ENCODE measurements at regions not wholly inside any gene's neighbourhood (a gene's known extent, or its start where the extent isn't known, plus 50 kb on each side); places are given as distances from the start of the nearest gene placed in this dataset.
"Not testable (repeated sequence)": the region's sequence is repeated elsewhere in the genome, so short reads cannot be mapped to it uniquely, and the experiment has no call there.

DNA sequence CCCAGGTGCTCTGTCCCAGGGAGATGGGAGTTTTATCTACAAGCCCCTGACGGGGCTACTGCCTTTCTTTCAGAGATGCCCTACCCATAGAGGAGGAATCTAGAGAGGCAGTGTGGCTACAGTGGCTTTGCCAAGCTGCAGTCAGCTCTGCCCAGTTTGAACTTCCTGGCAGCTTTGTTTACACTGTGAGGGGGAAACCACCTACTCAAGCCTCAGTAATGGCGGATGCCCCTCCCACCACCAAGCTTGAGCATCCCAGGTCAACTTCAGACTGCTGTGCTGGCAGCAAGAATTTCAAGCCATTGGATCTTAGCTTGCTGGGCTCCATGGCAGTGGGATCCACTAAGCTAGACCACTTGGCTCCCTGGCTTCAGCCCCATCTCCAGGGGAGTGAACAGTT is 53.1 kb upstream of the TMEM252 start:
- not testable (repeated sequence) for DNase-seq (ENCODE audit: low spot score)

DNA sequence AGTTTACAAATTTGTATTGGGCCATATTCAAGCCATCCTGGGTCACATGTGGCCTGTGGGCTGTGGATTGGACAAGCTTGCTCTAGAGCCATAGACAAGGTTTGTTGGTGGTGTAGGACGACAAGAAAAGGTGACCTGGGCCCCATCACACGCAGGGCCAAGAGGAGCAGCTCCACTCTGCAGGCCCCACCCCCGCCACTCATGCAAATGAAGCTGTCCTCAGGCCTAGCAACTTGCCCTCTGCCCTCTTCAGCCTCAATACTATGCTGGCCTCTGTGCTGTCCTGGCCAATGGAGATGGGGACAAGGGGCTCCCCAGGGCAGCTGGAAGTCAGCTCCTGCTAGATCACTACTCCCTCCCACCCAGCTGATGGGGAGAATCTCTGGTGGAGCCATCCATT is 55.2 kb upstream of the TMEM252 start:
- DNase-seq (ENCODE audit: low spot score) = no peak

DNA sequence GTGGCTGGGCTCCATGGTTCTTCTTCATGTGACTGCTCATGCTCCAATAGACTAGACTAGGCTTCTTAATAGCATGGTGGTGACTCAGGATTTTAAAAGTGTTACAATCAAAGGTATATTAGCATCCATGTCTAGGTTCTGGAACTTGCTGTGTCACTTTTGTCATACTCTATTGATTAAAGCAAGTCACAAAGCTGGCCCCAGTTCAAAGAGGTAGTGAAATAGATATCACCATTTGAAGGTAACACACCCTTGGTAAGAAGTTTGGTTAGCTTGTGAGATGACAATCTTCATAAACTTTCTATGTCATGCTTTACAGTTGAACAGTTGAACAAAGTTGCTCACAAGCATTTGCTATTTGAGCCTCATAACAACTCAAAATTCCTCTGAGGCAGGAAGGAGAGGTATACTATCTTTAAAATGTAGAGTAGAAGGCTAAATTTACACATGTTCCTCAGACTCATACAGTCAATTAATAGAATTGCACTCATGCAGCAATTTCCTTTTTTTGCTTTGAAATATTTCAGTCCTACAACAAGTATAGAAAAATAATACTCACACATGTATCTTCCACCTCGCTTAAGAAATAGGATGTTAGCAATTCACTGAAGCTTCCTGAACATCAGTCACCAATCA is 56.8 kb upstream of the TMEM252 start:
- no peak for DNase-seq (ENCODE audit: low spot score)

DNA sequence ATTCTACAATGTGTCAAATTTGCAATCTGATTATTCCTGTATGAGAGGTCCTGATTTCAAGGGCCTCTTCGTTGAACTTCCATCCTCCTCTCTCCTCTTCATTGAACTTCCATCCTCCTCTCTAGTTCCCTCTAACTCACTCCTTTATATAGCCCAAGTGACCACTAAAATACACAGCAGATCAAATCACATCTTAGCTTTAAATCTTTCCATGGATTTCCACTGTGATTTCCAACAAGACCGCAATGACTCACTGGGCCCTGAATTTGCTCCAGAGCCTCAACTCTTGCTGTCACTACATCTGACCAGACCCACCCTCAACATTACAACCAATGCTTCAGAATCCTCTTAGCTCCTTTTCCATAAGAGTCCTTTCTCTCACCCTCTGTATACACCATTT is 59.1 kb upstream of the TMEM252 start:
- no peak for DNase-seq (ENCODE audit: low spot score)

DNA sequence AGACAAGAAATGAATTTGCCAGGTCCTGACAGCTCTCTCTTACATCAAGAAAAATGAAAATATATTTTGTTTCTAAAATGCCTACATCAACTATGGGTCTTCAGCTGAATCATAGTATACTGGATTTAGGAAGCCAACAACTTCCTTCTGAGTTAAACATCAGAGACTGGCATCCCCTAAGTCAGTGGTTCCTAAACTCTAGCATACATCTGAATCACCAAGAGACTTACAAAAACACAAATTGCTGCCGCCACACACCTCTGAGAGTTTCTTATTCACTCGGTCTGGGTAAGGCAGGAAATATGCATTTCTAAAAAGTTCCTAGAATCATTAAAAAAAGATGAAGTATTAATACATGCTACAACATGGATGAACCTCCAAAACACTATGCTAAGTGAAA is 60.4 kb upstream of the TMEM252 start:
- DNase-seq (ENCODE audit: low spot score) = no peak

DNA sequence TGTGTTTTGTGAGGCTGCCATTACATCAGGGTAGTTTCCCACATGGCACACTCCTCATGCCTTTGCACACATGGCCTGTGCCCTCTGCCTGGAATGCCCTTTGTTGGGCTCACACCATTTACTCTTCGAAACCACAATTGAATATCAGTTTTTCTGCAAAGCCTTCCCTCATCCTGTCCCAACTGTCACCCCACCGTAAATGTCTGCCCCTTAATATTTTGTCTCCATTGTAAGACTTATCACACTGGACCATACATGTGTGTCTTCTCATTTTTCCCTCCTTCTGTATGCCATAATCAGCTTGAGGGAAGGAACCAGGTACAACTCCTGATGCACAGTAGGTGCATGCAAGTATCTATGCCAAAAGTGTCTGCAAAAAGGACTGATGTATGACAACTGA is 62.7 kb upstream of the TMEM252 start:
- no peak for DNase-seq (ENCODE audit: low spot score)

DNA sequence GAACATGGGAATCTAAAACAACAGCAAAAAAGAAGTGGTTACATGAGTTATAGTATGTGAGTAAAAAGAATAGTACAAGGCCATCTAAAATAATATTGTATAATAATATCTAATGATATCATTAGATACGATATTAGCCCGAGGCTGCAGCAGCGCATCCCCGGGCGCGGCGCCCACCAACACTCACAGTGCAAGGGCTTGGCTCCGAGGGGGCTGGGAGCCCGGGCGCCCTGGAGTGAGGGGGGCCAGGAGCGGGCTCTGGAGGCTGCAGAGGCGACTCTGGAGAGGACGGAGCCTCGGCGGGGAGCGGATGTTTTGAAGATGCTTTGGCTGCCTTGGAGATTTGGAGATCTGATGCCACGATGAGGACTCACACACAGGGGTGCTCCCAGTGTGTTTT is 68.1 kb upstream of the TMEM252 start:
- DNase-seq (ENCODE audit: low spot score) = no peak

DNA sequence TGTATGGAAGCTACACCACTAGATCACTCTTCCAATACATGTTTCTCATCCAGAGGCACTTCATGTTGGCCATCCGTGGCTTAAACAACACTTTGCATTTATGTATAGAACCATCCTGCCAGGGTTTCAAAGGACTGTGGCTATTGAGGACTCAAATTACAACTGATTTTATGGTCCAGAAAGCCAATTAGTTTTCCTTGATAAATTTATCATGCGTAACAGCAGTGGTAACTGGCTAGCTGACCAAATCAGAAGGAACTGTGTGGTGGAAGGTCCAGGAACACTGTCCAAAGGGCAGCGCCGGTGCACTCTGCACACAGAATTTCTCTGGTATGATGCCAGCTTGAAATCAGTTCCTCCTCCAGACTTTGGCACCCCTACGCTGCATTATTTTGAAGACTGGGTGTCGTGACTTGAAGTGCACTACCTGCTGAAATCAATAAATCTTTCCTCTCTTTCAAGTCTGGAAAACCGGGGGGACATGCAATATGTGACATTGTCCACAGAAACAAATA is 69.3 kb upstream of the TMEM252 start:
- no peak for DNase-seq (ENCODE audit: low spot score)

DNA sequence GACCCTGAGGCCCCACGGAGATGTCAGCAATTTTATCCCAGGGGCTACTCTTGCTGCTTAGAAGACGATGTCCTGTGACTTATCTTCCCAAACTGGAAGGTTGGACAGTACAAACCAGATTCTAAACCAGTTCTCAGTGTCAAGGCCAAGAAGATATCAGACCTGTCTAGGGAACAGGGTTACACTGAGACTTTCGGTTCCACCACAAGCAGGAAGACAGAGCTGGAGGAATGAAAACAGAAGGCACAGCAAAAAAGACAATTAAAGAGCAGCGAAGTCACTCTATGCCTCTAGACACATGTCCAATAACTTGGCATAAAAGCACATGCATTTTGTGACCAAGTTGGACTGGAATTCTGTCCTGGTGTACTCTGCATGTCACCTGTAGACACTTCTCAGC is 73.4 kb upstream of the TMEM252 start:
- no peak for DNase-seq (ENCODE audit: low spot score)

DNA sequence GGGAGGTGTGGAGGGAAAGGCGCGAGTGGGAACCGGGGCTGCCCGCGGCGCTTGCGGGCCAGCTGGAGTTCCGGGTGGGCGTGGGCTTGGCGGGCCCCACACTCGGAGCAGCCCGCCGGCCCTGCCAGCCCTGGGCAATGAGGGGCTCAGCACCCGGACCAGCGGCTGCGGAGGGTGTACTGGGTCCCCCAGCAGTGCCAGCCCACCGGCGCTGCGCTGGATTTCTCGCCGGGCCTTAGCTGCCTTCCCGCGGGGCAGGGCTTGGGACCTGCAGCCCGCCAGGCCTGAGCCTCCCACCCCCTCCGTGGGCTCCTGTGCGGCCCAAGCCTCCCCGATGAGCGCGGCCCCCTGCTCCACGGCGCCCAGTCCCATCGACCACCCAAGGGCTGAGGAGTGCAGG is 76.3 kb upstream of the TMEM252 start:
- not testable (repeated sequence) for DNase-seq (ENCODE audit: low spot score)

DNA sequence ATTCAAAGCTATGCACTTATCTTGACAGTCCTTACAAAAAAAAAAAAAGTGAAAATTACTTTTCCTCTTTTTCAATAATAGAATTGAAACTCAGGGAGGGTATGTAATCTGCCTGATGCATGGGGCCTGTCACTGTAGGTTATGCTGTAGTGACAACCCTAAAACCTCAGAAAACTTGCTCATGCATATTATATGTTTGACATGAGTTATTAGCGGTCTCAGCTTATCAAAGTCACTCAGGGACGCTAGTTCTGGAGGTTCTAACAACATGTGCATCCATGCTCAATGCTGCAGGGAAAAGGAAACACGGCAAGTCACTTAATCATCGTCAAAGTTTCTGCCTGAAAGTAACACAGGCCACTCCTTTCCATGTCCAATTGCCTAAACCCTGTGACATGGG is 78.4 kb upstream of the TMEM252 start:
- DNase-seq (ENCODE audit: low spot score) = no peak

DNA sequence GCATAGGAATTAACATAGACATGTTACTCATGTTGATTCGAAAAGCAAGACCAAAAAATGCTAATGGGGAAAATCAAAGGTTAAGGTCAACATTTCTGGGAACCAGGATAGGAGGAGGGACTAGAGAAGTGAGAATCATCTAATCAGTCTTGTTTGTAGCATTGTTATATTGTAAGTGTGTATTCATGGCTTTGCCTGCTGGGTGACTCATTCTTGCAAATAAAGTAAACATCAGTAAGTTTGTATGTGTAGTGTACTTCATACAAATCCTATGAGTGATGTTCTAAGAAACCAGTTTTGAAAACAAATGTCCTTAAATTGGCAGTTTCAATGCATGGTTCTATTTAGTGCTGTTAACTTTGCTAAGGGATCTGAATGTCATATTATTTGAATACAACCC is 79.0 kb upstream of the TMEM252 start:
- no peak for DNase-seq (ENCODE audit: low spot score)

DNA sequence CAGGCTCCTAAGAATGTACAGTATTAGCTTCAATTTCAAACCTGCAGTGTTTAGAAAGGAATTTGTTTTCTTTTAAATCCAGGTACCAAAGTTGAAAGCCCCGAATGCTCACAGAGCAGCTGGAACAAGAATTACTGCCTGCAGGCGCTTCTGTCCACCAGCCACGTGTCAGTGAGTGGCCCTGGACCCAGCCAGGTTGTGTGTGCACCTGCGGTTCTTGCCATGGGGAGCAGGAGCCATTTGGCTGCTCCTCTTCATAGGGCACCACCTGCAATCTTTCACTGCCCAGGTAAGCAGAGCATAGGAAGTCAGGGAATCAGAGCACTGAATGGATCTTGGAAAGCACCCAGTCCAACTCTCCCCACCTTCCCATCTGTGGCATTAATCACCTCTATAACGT is 79.5 kb upstream of the PIP5K1B start:
- no peak for DNase-seq (ENCODE audit: low spot score)

DNA sequence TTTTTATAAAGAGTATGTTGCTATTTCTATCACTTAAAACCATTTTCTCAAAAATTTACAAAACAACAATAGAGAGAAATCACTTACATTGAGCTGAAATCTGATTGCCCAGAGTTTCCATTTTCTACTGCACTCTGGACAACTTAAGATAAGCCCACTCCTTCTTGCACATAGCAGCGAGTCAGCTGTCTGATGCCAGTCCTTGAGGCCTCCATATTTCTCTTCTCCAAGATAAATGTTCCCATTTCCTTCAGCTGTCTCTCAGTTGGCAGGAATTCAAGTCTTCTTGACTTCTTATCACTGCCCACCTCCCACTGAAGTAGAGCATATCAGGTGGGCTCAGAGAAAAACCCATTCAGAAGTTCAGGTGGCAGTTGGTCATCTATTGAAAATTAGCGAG is 78.5 kb upstream of the PIP5K1B start:
- DNase-seq (ENCODE audit: low spot score) = no peak

DNA sequence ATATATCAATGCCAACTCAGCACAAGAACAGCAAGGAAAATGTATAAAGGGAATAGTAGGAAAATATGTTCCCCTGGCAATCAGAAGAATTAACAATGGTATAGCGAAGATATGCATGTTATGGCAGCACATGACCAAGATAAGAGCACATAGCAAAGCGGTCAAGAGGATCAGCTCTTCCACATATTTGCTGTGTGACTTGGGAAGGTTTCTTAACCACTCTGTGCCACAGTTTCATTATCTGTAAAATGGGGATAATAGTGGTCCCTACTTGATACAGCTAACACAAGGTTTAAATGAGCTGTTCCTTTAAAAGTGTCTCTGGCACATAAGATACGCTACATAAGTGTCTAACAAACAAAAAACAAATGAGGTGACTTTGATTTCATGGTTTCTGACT is 77.9 kb upstream of the PIP5K1B start:
- DNase-seq (ENCODE audit: low spot score) = no peak

DNA sequence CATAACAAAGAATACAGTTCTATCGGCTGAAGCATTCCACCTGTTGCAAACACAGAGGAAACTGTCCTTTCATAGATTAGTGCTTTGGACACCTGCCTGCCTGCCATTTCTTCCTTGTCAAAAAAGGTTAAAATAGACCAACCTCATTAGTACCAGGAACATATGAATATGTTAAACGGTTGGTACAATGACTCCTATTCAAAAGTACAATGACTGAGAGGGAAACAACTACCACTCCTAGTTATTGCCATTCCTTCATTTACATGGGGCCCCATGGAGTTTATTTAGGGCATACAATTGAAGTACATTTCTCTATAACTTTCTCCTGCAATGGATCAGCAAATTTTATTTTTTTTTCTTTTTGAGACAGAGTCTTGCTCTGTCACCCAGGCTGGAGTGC is 77.4 kb upstream of the PIP5K1B start:
- DNase-seq (ENCODE audit: low spot score) = no peak

DNA sequence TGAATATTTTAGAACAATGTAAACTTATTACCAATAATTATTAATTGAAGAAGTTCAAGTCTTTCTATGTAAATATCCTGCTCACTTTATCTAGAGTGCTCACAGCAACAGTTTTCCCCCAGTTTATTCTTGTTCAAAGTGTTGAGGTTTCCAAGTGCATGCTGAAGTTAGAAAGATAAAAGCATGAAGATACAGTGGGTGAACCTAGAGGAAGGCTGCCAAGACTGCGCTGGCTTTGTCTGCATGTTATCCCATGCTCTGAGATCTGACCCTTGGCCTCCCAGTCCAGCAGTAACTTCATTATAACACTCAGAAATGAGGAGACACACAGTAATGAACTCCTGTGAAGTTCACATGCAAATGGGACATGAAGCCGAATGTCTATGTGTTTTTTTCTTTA is 76.0 kb upstream of the PIP5K1B start:
- no peak for DNase-seq (ENCODE audit: low spot score)

DNA sequence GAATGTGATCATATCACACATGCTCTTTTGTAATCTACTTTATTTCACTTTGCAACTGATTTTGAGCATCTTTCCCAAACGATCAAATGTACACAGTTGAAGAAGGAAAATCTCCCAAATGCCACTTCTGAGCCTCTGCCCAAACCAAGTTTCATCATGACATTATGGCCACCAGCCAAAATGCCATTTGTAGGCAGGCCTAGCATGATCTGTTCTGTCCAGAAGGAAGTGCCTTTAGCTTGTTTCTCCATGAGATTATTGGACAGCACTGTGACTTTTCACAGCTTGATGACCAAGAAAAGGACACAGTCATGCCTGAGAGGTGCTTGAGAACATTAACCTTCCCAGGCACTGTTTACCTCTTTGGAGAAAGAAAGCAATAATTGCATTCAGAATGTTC is 73.2 kb upstream of the PIP5K1B start:
- DNase-seq (ENCODE audit: low spot score) = no peak

DNA sequence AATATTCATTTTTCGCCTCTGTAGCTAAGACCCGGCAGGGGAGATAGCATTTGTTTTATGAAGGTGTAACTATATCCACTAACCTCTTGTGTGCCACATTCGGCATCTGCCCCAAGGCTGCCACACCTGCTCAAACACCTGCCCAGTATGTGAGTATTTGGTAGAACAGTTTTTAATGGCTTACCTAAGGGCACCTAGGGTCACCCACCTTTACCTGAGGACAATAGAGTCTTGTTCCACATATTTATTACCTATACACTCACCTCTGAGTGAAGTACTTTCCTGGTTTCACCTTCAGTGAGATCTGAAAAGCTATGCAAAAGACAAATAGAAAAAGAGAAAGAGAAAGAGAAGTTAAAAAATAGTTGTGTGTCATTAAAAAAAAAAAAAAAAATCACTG is 68.0 kb upstream of the PIP5K1B start:
- no peak for DNase-seq (ENCODE audit: low spot score)

DNA sequence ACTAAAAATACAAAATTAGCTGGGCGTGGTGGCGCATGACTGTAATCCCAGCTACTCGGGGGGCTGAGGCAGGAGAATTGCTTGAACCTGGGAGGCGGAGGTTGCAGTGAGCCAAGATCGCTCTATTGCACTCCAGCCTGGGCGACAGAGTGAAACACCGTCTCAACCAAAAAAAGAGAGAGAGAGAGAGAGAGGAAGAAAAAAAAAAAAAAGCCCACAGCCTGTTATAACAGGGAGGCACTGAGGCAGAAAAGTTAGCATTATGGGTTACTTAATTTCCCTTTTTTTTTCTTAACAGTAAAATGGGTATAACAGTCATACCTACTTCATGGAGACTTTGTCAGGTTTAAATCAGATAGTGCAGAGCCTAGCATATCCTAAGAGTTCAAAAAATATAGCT is 65.8 kb upstream of the PIP5K1B start:
- peak; percentile 56 for DNase-seq (ENCODE audit: low spot score)

DNA sequence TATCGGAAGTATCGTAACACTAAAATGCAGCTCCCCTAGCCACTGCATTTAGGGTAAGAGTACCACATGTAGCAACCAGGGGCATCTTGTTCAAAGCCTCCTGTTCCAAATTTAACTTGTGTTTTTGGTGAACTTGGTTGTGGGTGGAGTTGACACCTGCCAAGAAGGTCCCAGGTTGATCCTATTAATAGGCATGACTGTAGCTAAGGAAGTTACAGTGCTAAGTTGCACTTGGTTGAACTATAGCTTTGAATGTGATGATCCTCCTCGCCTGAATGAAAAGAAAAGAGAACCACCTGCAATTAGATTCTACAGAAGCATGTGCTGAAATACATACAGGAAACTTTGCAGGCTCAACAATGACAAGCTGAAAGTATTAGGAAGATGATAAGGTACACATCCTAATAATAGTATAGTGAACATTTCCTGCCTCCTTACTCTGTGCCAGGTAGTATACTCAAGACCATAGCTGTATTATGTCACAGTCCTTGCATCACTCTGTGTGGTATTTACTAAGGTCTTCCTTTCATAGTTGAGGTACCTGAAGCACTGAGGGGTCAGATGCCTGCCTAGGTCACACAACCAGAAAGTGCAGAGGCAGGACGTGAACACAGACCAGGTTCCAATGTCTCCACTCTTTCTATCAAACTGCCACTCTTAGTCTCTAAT is 64.5 kb upstream of the PIP5K1B start:
- peak; percentile 82 for DNase-seq (ENCODE audit: low spot score)

DNA sequence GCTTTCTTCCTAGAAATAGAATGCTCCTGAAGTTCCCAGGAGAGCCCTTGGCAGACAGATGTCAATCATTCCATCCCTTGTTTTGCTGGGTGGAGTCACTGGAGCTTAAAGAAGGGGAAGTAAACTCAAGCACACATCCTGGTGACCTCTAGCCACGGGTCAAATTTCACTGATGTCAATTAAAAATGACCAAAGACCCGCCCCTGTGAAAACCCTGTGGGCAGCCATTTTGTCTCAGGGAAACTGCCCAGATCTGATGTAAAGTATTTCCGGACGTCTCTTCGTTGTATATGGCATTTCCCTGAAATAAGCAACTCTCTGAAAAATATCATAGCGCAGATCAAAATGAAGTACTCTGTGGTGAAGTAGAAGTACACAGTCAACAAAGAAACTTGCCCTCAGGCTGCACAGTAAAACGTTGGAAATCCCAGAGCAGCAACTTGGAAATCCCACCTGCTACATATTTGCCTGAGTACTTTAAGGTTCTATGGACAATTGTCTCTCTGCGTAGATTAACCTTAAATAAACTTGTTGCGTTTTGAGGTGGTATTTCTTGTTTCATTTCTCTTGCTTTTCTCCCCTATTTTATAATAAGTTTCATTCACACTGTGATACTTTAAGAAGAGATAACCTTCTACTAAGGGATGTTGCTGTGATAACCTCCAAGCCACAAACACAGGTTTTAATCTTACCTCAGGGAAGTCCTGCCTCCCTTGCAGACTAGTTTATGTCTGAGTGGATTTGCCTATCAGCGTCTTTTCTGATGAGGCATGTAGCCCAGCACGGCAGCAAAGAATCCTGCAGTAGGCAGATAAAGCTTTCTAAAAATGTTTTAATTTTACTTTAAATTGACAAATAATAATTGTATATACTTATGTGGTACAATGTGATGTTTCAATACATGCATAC is 60.9 kb upstream of the PIP5K1B start:
- peak; percentile 92 for DNase-seq (ENCODE audit: low spot score)

DNA sequence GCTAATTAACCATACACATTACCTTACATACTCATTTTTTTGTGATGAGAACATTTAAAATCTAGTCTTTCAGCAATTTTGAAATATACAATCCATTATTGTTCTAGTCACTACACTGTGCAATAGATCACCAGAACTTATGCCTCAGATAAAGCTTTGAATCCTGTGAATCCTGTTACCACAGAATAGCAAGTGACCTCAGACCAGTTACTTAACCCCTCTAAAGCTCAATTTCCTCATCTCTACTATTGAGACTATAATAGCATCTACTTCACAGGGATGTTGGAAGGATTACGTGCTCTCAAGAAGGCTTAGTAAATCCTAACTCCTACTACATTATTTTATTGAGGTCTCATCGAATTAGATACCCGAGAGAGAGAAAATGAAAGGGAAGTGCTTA is 60.2 kb upstream of the PIP5K1B start:
- DNase-seq (ENCODE audit: low spot score) = peak; percentile 26

Measured in NAMALWA (cell line).